Hypothalamus (tissue), 51 donors: ENCODE measurements at regions not wholly inside any gene's neighbourhood (a gene's known extent, or its start where the extent isn't known, plus 50 kb on each side); places are given as distances from the start of the nearest gene placed in this dataset.

Experiments
- DNase-seq, 51 donors: peaks; one replicate each; lab custom pipeline; 2025; lab: John Stamatoyannopoulos, UW

GRCh38 chr4:176383273-176384077 lies 63.7 kb downstream of the SPCS3 start:
- DNase-seq: no peak

- no peak for DNase-seq
Observed at GRCh38 chr4:176385601-176386000, 65.8 kb downstream of the SPCS3 start.

GRCh38 chr4:176387571-176387970 lies 67.8 kb downstream of the SPCS3 start:
- no peak for DNase-seq

- no peak for DNase-seq
Observed at GRCh38 chr4:176393306-176394013, 73.7 kb downstream of the SPCS3 start.

GRCh38 chr4:176400816-176401461 lies 81.2 kb downstream of the SPCS3 start:
- no peak for DNase-seq

GRCh38 chr4:176404621-176405020 lies 84.9 kb downstream of the SPCS3 start:
- no peak for DNase-seq

GRCh38 chr4:176406297-176406696 lies 86.5 kb downstream of the SPCS3 start:
- DNase-seq: no peak

GRCh38 chr4:176406736-176407135 lies 87.0 kb downstream of the SPCS3 start:
- DNase-seq: no peak

GRCh38 chr4:176409627-176410026 lies 89.9 kb downstream of the SPCS3 start:
- DNase-seq: no peak

GRCh38 chr4:176413171-176413570 lies 93.4 kb downstream of the SPCS3 start:
- DNase-seq: no peak

- DNase-seq: no peak
Observed at GRCh38 chr4:176422001-176422400, 102.2 kb downstream of the SPCS3 start.

- peak in 2 of 51 donors; percentile 2 for DNase-seq
Observed at GRCh38 chr4:176422511-176422910, 102.7 kb downstream of the SPCS3 start.

GRCh38 chr4:176425035-176425434 lies 105.3 kb downstream of the SPCS3 start:
- no peak for DNase-seq

GRCh38 chr4:176432811-176433540 lies 113.2 kb downstream of the SPCS3 start:
- no peak for DNase-seq

- no peak for DNase-seq
Observed at GRCh38 chr4:176433983-176434382, 114.2 kb downstream of the SPCS3 start.

- peak in 1 of 51 donors; percentile 34 for DNase-seq
Observed at GRCh38 chr4:176435901-176436292, 116.1 kb downstream of the SPCS3 start.

- DNase-seq: peak in 1 of 51 donors; percentile 36
Observed at GRCh38 chr4:176436293-176436973, 116.7 kb downstream of the SPCS3 start.

- no peak for DNase-seq
Observed at GRCh38 chr4:176437756-176438155, 118.0 kb downstream of the SPCS3 start.

GRCh38 chr4:176438401-176438800 lies 118.6 kb downstream of the SPCS3 start:
- no peak for DNase-seq

GRCh38 chr4:176439611-176440010 lies 119.8 kb downstream of the SPCS3 start:
- DNase-seq: no peak
